Bronchial epithelial cell (primary cell): ENCODE measurements at regions not wholly inside any gene's neighbourhood (a gene's known extent, or its start where the extent isn't known, plus 50 kb on each side); places are given as distances from the start of the nearest gene placed in this dataset.

Experiments
- DNase-seq: peaks from one replicate; pipeline ENCODE4 v3.0.0-alpha.2; 2010; ENCODE audit warnings: low read depth
- FAIRE-seq: peaks from 2 replicates; lab custom pipeline; 2011; peaks lifted over from hg19 to GRCh38; lab: Jason Lieb, UNC
- H3K27me3 ChIP-seq: 2 replicates; pipeline ENCODE4 v1.5.1; 2011; ENCODE audit warnings: low read length; ENCODE audit not compliant: control insufficient read depth, insufficient read depth
- H3K36me3 ChIP-seq: 2 replicates; pipeline ENCODE4 v1.5.1; 2011; ENCODE audit warnings: low read length; ENCODE audit not compliant: control insufficient read depth, insufficient read depth
- H3K4me3 ChIP-seq: 2 replicates; pipeline ENCODE4 v1.5.1; 2011; ENCODE audit warnings: mild to moderate bottlenecking, low read depth, low read length, control low read depth
- TF ChIP-seq, protein P1 (sequence below): IDR thresholded peaks from 2 replicates; pipeline ENCODE4 v1.5.1; 2011; ENCODE audit warnings: mild to moderate bottlenecking, moderate library complexity, low read length, control low read depth, inconsistent platforms; ENCODE audit not compliant: insufficient read depth, severe bottlenecking

DNA sequence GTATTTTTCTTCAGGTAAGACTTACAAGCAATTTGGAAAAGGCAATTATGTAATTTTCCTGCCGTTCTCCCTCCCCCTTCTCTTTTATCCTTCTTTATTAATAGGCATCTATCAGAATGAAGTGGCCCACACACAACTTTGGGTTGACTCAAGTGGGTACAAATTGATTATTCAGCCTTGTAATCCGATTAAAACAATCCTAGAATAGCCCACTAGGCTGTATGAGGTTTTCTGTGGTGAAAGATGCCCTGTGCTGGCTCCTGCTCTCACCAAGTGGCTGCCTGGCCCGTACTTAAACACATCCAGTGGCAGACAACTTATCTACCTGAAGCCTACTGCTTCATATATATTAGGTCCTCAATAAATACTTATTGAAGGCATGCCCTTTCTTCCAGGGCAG, 177.3 kb upstream of the C9orf72 start:
- H3K36me3 ChIP-seq, result no peaks in the 10 kb centered on the region
- TF ChIP-seq, protein P1, sequence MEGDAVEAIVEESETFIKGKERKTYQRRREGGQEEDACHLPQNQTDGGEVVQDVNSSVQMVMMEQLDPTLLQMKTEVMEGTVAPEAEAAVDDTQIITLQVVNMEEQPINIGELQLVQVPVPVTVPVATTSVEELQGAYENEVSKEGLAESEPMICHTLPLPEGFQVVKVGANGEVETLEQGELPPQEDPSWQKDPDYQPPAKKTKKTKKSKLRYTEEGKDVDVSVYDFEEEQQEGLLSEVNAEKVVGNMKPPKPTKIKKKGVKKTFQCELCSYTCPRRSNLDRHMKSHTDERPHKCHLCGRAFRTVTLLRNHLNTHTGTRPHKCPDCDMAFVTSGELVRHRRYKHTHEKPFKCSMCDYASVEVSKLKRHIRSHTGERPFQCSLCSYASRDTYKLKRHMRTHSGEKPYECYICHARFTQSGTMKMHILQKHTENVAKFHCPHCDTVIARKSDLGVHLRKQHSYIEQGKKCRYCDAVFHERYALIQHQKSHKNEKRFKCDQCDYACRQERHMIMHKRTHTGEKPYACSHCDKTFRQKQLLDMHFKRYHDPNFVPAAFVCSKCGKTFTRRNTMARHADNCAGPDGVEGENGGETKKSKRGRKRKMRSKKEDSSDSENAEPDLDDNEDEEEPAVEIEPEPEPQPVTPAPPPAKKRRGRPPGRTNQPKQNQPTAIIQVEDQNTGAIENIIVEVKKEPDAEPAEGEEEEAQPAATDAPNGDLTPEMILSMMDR, result no peak
- no peak overlapping the region for H3K4me3 ChIP-seq
- DNase-seq, result no peak
- no peaks in the 10 kb centered on the region for H3K27me3 ChIP-seq
- FAIRE-seq, result no peak

DNA sequence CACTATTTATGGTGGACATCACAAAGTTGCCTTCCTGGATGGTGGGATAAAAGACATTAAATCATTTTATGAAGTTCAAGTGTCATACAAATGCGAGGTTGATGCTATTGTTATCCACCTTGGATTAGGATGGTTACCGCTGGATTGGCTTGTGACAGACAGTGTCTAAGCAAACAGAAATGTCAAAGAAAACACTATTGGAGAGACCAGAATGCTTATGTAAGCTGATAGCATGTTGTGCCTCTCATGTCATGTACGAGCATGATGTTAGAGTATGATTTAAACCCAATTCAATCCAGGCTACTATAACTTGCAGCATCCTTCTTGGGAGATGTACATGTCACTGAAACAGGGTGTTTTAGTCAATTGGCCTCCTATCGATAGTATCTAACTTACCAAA, 178.8 kb upstream of the C9orf72 start:
- no peak for FAIRE-seq
- H3K27me3 ChIP-seq, result peaks cover 1% of the 10 kb centered on the region
- no peaks in the 10 kb centered on the region for H3K36me3 ChIP-seq
- H3K4me3 ChIP-seq, result no peak overlapping the region
- TF ChIP-seq, protein P1, result no peak
- no peak for DNase-seq

DNA sequence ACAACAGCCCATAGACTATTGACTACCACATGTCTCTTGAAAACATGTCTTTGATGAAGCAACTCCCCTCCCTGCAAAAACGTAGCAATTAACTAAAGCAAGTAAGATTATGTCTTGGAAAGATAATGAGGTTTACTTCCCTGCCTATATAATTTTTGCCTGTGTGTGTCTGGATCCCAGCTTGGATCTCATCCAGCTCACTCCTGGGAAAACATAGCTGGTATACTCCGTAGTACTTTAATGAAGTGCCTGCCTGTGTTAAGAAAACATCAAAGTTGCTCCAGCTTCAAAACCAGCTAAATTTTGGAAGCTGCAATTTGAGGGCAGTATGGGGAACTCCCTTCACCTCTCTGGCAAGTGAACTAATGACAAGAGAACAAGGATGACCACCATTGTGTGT, 182.6 kb upstream of the C9orf72 start:
- TF ChIP-seq, protein P1, result no peak
- no peak for FAIRE-seq
- no peaks in the 10 kb centered on the region for H3K36me3 ChIP-seq
- H3K27me3 ChIP-seq, result peaks cover 1% of the 10 kb centered on the region
- DNase-seq, result no peak
- no peak overlapping the region for H3K4me3 ChIP-seq

DNA sequence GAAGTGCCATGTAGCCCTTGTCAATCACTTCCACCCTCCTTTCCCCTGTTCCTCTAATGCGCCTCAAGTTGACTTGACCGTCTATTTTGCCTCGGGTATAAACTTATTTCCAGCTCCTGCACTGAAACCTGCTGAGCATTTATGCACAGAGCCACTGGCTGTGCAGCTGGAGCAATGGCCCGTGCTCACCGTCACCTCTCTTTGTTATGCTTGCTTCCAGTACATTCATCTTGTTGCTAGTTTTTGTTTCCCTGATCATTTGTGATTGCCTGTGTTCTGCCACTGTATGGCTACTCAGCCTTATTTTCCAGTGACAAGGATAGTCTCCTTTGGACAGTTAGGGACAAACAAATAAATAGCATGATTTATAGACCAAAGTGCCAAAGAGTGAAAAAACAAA, 183.1 kb upstream of the C9orf72 start:
- no peak for DNase-seq
- no peak for FAIRE-seq
- peaks cover 1% of the 10 kb centered on the region for H3K27me3 ChIP-seq

DNA sequence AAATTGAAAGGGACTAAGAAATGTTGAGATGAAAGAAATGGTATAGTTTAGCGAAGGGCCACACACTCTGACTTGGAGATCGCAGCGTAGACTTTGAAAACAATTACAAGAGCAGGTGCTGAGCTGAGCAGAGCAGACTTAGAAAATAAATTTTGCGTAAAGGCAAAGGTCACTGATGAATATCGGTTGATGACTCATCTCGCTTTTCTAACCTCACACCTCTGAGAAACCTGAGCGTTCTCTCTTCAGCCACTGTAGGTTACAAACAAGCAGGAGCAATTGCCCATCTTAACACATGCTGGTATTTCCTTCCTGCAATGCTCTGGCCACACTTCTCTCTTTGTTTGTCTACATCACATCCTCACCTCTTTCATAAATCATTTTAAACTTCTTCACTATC, 190.6 kb upstream of the C9orf72 start:
- no peaks in the 10 kb centered on the region for H3K36me3 ChIP-seq
- FAIRE-seq, result no peak

More for the DNA sequence above, 183.1 kb upstream of the C9orf72 start:
- Histone ChIP-seq H3K4me3 (no peak overlapping the region), H3K36me3 (no peaks in the 10 kb centered on the region)
- TF ChIP-seq, protein P1, result no peak

More for the DNA sequence above, 190.6 kb upstream of the C9orf72 start:
- Histone ChIP-seq H3K4me3 (no peak overlapping the region), H3K27me3 (no peaks in the 10 kb centered on the region)
- no peak for DNase-seq
- TF ChIP-seq, protein P1, result no peak
